Gastroesophageal sphincter (tissue), 4 donors: ENCODE measurements at regions not wholly inside any gene's neighbourhood (a gene's known extent, or its start where the extent isn't known, plus 50 kb on each side); places are given as distances from the start of the nearest gene placed in this dataset.

Source experiments
- ATAC-seq: fragments of 150-250 bp; one replicate; pipeline ENCODE4 v1.9.1; 2016; ENCODE audit warnings: mild to moderate bottlenecking, moderate library complexity
- H3K27ac ChIP-seq, 4 donors: fragments of 200-600 bp; sonication (generic) in 3 of 4; 1 replicate in 3 of 4; 2 replicates in 1 of 4; pipeline ENCODE4 v1.5.1; 2016 to 2019
- H3K27me3 ChIP-seq: fragments of 200-600 bp; sonication (generic); one replicate; pipeline ENCODE4 v1.5.1; 2019
- H3K36me3 ChIP-seq, 2 donors: fragments of 200-600 bp; sonication (generic); one replicate each; pipeline ENCODE4 v1.5.1; 2019; ENCODE audit warnings: control low read depth in 1 of 2
- H3K4me1 ChIP-seq, 3 donors: fragments of 200-600 bp; sonication (generic); 1 replicate in 2 of 3; 2 replicates in 1 of 3; pipeline ENCODE4 v1.5.1; 2016 to 2019; ENCODE audit warnings: control low read depth in 2 of 3
- H3K4me3 ChIP-seq, 2 donors: fragments of 200-600 bp; sonication (generic); one replicate each; pipeline ENCODE4 v1.5.1; 2019; ENCODE audit warnings: mild to moderate bottlenecking in 1 of 2, moderate library complexity in 1 of 2
- H3K9me3 ChIP-seq, 3 donors: fragments of 200-600 bp; sonication (generic); one replicate each; pipeline ENCODE4 v1.5.1; 2017 to 2019; ENCODE audit warnings: control low read depth in 2 of 3
- CTCF ChIP-seq, 4 experiments: fragments of 200-600 bp in 2 of 4; fragments of 450-650 bp in 2 of 4; sonication (generic) in 1 of 4; IDR thresholded peaks; one replicate each; pipeline ENCODE4 v1.5.1; 2017 to 2019; ENCODE audit warnings: antibody characterized with exemption in 4 of 4, mild to moderate bottlenecking in 2 of 4, moderate library complexity in 2 of 4
- EP300 ChIP-seq: sonication (generic); formaldehyde crosslinking; IDR thresholded peaks from one replicate; pipeline ENCODE4 v1.6.1; 2017; ENCODE audit warnings: antibody characterized with exemption, mild to moderate bottlenecking
- POLR2A ChIP-seq, 2 donors: fragments of 450-650 bp; IDR thresholded peaks; one replicate each; pipeline ENCODE4 v1.6.1; 2017; ENCODE audit warnings: antibody characterized with exemption in 2 of 2, mild to moderate bottlenecking in 2 of 2, moderate library complexity in 1 of 2
- POLR2AphosphoS5 ChIP-seq: sonication (generic); formaldehyde crosslinking; IDR thresholded peaks from one replicate; pipeline ENCODE4 v1.6.1; 2017; ENCODE audit warnings: antibody characterized with exemption
- WGBS, 2 donors: methylation state at CpG; one replicate each; pipeline ENCODE4 v1.1.5; 2018; ENCODE audit warnings: low coverage in 1 of 2; 5-methylcytosine and 5-hydroxymethylcytosine counted together

GRCh38 chr16:54750249-54750648, 180.4 kb upstream of the IRX5 start:
- TF ChIP-seq POLR2A (IDR thresholded peaks at IDR 0.05) (no peak), EP300 (no peak), POLR2AphosphoS5 (no peak), CTCF (IDR thresholded peaks at IDR 0.05) (no peak)
- Histone ChIP-seq H3K36me3 (no peaks in the 10 kb centered on the region), H3K4me3 (no peak overlapping the region), H3K9me3 (no peaks in the 10 kb centered on the region), H3K4me1 (no peaks in the 10 kb centered on the region), H3K27me3 (peaks cover 21% of the 10 kb centered on the region), H3K27ac (no peak overlapping the region)
- no peak for ATAC-seq
- WGBS, 2 donors = 86 to 88% methylated on average over 6 to 7 of the region's 7 CpGs

GRCh38 chr16:54748611-54749190, 182.0 kb upstream of the IRX5 start:
- TF ChIP-seq CTCF (IDR thresholded peaks at IDR 0.05) (no peak), EP300 (no peak), POLR2A (IDR thresholded peaks at IDR 0.05) (no peak), POLR2AphosphoS5 (no peak)
- no peaks in the 10 kb centered on the region for H3K9me3 ChIP-seq
- H3K4me1 ChIP-seq = no peaks in the 10 kb centered on the region
- H3K27me3 ChIP-seq = peaks cover 18% of the 10 kb centered on the region
- ATAC-seq = no peak
- H3K27ac ChIP-seq = no peak overlapping the region
- H3K4me3 ChIP-seq = no peak overlapping the region
- WGBS, 2 donors = 45 to 59% methylated on average over 5 to 6 of the region's 6 CpGs
- no peaks in the 10 kb centered on the region for H3K36me3 ChIP-seq

GRCh38 chr16:54746596-54746995, 184.1 kb upstream of the IRX5 start:
- TF ChIP-seq CTCF (IDR thresholded peaks at IDR 0.05) = no peak
- no peak for TF ChIP-seq POLR2A (IDR thresholded peaks at IDR 0.05)
- TF ChIP-seq EP300 = no peak
- TF ChIP-seq POLR2AphosphoS5 = no peak
- Histone ChIP-seq H3K27ac (no peak overlapping the region), H3K4me1 (no peaks in the 10 kb centered on the region), H3K36me3 (no peaks in the 10 kb centered on the region), H3K27me3 (peaks cover 26% of the 10 kb centered on the region), H3K4me3 (no peak overlapping the region), H3K9me3 (no peaks in the 10 kb centered on the region)
- 56 to 73% methylated on average over 4 of the region's 4 CpGs for WGBS, 2 donors
- ATAC-seq = no peak

GRCh38 chr16:54744998-54745397, 185.7 kb upstream of the IRX5 start:
- no peak overlapping the region for H3K4me3 ChIP-seq
- H3K27me3 ChIP-seq = peaks cover 32% of the 10 kb centered on the region
- ATAC-seq = no peak
- no peaks in the 10 kb centered on the region for H3K9me3 ChIP-seq
- H3K4me1 ChIP-seq = no peaks in the 10 kb centered on the region
- TF ChIP-seq CTCF (IDR thresholded peaks at IDR 0.05) = no peak
- no peak for TF ChIP-seq POLR2A (IDR thresholded peaks at IDR 0.05)
- no peak for TF ChIP-seq EP300
- no peak overlapping the region for H3K27ac ChIP-seq
- no peaks in the 10 kb centered on the region for H3K36me3 ChIP-seq
- 80 to 86% methylated on average over 4 to 6 of the region's 6 CpGs for WGBS, 2 donors

GRCh38 chr16:54742436-54742835, 188.2 kb upstream of the IRX5 start:
- no peaks in the 10 kb centered on the region for H3K36me3 ChIP-seq
- H3K4me1 ChIP-seq = no peaks in the 10 kb centered on the region
- H3K27me3 ChIP-seq = peaks cover 28% of the 10 kb centered on the region
- H3K4me3 ChIP-seq = no peak overlapping the region
- H3K9me3 ChIP-seq = no peaks in the 10 kb centered on the region
- 20 to 29% methylated on average over 1 of the region's 1 CpG for WGBS, 2 donors
- no peak overlapping the region for H3K27ac ChIP-seq
- TF ChIP-seq EP300 (no peak), POLR2A (IDR thresholded peaks at IDR 0.05) (no peak), CTCF (IDR thresholded peaks at IDR 0.05) (no peak), POLR2AphosphoS5 (no peak)
- ATAC-seq = no peak
